CMK (cell line): ENCODE measurements at regions not wholly inside any gene's neighbourhood (a gene's known extent, or its start where the extent isn't known, plus 50 kb on each side); places are given as distances from the start of the nearest gene placed in this dataset.

Experiments used
- DNase-seq: peaks from one replicate; pipeline ENCODE4 v3.0.0-alpha.2; 2010; ENCODE audit warnings: low read depth

DNA sequence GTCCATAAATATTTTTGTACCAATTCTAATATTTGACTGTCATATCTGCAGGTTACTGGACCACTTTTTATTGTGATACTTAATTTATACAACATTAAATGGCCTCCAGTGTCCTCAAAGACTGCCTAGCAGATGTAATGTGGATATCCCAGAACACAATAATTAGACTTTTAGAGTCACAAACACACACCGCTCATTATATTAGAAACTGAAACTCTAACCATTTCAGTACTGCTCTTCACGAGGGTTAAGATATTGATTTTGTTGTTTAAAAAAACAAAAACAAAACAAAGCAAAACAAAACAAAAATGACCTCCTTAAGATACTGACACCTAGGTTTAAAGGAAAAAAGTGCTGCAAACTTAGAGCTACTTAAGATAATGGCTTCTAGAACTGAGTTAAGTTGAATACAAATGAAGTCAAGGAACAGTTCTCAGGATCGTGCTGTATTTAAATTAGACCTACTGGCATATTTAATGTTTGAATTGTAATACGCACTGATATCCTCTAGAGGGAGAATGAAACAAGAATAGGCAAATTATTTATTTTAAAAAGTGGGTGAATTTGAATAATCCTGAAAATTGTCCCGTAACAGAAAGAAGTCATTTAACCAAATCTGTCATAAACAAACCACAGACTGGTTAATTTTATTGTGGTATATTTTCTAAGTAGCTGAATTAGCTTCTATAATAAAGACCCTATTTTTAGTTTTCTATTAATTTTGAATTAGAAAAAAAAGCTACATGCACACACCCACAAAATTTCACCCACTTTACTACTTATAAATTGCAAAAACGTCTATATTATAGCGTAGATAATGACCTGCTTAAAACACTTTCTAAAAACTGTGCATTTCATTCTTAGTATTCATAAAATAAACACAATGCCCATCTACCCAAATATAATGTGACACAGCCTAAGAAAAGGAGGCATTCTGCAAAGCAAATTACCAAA lies 395.2 kb upstream of the DCN start:
- no peak for DNase-seq

DNA sequence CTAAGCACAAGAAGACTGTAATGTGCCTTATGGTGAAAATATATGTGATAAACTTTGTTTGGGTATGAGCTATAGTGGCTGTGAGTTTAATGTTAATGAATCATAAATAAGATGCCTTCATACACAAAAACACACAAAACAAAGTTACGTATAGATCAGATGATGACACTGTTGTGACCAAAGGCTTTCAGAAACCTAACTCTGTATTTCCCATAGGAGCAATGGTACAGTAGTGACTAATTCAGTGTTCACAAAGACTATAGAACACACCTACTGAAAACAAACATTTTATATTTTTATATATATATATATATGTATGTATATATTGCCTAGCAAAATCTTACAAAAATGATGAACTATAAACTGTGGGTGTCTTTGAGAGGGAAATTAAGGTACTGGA lies 393.8 kb upstream of the DCN start:
- DNase-seq, result no peak

DNA sequence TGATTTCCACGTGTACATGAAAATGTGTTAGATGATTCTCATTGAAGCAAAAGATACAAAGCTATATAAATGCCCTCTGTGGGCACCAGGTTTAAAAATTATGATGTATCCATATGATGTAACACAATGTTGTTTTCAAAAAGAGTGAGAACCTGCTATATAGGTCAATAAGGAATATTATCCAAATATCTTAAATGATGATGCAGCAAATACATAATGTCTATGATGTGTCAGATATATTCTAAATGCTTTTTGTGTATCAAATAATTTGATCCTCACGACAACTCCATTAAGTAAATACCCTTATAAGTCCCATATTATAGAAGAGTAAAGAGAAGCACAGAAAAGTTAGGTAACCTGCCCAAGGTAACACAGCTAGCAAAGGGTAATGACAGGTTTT lies 393.0 kb upstream of the DCN start:
- no peak for DNase-seq

DNA sequence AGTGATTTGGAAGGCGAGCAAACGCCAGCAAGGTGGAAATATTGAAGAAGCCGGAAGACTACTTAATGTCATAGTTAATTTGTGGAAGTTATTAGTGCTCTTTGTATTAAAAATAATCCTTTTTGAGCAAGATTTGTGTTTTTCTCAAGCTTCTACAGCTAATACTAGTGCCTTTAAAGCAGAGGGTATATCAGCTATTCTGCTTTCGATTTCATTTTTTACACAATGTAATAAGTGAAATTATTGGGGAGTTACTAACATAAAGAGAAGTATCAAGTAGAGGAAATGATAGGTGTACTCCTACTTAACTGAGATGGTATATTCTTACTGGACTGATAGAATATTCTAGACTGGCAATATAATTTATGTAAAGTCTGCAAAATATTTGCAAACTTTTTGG lies 392.4 kb upstream of the DCN start:
- DNase-seq, result no peak

DNA sequence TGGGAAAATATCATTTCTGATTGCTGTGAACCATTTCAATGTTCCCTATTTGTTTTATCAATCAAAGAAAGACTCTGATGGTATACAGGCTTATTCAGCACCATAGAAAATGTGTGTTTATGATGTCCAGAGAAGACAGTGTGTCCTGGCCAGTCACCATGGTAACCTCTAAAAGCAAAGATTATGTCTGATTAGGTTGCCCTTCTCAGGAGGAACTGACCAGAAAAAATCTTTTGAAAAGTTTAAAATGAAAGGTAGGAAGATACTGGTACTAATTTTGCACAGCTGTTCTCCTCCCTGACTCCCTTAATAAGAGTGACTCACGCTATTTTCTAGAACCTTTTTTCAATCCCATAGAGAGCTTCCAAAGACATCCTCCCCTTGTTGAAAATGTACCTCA lies 391.8 kb upstream of the DCN start:
- no peak for DNase-seq

DNA sequence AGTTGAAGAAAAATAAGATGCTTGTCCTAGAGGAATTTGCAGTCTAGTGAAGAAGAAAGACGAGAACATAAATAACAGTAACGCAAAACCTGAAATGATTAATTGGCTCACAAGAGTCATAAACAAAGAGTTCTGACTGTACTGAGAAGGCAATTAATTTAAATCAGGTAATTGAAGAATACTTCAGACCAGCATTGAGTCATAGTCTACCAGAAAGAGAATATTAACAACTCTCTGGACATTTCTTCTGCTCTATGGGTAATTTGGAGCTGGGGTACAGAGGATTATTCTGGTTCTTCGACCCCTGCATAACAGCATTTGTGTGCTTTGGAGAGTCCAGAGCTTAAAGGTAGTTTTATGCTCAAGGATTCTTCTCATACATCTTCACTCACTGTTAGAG lies 390.3 kb upstream of the DCN start:
- DNase-seq, result no peak

DNA sequence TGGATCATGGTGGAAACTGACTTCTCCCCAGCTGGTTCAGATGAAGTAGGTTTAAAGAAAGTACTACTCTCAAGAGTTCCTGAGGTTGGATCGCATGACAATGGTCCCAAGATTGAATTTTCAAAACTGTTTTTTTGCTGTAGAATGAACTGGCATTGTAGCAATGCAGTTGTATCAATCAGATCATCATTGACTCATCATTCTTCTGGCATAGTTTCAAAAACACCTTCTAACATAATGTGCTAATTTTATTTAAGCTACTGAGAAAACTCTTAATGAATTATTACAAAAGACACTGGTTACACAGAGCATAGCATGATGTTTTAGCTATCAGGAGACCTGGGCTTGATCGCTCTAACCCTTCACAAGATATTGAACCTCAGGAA lies 384.5 kb upstream of the DCN start:
- DNase-seq, result no peak

DNA sequence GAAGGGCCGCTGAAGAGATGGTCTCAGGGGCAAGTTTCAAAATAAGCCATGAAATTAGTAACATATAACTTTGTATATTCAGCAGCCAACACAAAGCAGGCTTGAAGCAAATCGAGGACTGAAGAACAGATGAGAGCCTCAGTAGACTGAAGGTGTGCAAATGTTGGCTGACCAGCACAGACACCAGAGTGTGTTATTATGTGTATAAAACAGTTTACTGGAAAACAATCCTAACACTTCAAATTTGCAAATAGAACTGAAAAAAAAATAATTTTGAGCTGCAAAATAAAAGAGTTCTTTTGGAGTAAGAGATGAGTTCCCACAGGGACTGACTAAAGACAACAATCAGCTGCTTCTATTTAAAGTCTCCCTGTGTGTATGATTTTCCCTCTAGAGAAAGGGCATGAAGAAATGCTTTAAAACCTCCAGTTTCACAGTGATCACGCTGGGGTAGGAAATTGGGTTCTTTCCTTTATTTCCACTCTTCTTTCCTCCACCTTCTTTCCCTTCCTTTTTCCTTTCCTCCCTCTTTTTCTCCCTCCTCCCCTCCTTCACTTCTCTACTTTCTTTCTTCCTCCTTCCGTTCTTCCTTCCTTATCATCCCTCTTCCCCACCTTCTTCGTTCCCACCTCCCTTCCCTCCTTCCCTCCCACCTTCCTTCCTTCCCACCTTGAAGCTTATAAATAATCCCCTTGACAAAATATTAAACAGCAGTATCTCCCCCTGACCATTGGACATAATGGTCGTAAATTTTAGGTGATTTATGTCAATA lies 383.9 kb upstream of the DCN start:
- DNase-seq, result no peak

DNA sequence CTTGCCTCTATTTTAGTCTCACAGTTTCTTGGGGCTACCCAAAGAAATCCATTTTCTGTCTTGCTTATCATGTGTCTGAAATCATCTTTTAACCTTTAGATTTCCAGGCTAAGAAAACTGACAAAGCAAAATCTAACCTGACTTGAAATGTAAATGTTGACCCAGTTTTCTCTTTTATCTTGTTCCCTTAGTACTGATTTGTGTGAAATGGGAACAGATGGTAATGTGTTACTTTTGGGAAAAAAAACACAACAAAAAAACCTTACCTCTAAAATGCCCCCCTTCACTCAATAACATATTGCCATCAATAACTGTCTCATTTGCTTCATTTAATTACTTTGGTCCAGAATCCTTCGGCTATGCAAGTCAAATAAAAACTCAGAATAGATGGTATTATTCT lies 383.2 kb upstream of the DCN start:
- no peak for DNase-seq

DNA sequence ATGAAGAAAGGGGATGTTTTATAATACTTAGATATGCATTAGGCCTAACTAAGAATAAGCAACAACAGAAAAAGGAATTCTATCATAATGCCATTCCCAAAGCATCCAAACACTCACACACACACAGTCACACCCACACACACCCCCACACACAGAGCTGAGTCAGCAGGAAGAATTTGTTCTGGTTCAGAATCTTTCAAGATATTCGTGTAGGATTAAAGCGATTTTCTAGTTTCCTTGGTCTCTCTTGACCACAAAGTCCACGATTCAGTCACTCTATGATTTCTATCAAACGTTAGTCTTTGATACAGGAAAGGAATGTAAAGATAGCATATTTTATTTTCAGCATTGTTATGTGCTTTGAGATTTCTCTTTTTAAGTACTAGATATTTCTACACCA lies 382.6 kb upstream of the DCN start:
- no peak for DNase-seq

DNA sequence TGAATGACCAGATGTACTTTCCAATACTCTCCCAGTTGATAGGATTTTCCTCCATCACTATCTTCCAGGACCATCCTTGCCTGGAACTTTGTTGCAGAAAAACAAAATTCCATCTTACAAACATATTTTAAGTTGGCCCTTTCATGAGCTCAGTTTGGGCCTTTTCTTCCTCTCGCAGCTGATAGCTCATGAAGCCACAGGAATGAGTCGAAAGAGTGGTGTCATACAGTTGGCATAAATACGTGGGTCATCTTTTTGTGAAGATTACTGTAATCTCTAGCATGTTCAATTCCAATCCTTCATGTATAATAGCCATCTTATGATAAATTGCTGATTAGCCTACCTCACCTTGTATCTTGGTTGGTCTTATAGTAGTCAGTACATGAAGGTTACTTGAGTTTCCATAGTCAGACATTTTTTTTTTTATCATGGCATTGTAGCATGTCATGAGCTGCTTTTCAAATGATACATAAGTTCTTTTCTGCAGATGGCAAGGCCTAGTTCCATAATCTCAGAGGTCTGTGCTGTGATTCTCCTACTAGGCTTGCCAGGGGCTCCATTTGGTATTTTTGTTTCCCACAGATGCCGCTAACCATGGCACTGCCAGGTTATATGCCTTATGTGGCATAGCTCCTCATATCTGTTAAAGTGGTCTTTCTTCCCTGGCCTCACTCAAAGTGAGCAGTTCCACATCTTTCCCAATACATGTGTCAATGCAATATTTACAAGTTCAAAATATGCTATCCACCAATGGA lies 380.6 kb upstream of the DCN start:
- DNase-seq, result no peak

DNA sequence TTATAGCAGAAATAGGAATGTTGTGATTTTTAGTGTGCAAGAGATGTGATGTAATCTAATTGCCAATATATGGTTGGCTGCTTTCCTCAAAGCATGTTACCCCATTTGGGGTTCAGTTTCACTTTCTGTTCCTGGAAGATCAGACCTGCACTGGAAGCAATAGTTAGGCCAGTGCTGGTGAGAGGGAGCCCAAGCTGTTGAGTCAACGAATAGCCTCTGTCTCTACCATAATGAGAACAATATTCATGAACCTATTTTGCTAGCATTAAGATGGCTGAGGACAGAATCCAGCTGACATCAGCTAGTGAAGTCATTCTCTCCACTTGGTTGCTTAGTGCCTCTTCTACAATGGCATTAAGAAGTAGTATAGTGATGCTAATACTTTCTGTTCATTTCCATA lies 379.9 kb upstream of the DCN start:
- no peak for DNase-seq

DNA sequence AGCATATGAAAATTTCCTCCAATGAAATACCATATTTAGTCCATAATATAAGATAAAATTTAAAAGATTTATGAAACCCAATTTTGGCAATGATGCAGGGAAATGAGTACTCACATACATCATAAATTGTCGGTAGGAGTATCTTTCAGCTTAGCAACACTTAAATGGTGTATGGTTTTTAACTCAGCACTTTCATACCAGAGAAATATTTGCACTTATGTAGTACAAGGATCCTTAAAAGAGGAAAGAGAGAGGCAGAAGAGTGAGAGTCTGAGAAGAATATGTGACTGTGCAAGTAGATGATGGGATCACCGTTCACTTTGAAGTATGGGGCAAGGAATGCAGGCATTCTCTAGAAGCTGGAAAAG lies 379.3 kb upstream of the DCN start:
- DNase-seq, result no peak

DNA sequence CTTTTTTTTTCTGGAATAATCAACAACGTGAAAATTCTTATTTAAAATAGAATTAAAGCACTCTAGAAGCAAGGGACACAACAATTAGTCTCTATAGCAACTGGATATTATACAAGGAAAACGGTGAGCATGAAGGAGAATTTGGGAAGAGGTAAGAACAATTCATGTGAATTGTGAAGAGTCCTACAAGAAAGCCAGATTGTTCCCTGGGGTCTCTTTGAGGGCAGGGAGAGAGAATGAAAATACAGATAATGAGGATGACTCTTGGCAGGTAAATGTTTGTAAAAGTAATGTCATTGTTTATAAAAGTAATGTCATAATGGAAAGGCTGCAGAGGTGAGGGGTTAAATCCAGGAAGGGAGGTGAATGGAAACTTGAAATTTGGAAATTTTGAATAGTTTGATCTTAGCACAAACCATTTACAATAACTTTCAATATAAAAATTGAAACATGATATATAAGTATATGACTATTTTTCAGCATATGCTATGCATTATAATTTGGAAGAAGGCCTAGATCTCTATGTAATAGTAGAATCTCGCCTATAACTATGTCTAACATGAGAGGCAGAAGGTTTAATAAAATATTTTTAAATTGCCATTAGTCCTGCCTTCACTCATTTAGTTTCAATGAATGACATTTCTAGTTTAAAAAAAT lies 378.8 kb upstream of the DCN start:
- no peak for DNase-seq

DNA sequence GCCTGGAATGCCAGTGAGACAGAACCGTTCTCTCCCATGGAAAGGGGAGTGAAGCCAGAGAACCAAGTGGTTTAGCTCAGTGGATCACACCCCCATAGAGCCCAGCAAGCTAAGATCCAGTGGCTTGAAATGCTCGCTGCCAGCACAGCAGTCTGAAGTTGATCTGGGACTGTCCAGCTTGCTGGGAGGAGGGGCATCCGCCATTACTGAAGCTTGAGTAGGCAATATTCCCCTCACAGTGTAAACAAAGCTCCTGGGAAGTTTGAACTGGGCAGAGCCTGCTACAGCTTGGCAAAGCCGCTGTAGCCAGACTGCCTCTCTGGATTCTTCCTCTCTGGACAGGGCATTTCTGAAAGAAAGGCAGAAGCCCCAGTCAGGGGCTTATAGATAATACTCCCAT lies 374.3 kb upstream of the DCN start:
- DNase-seq, result no peak

DNA sequence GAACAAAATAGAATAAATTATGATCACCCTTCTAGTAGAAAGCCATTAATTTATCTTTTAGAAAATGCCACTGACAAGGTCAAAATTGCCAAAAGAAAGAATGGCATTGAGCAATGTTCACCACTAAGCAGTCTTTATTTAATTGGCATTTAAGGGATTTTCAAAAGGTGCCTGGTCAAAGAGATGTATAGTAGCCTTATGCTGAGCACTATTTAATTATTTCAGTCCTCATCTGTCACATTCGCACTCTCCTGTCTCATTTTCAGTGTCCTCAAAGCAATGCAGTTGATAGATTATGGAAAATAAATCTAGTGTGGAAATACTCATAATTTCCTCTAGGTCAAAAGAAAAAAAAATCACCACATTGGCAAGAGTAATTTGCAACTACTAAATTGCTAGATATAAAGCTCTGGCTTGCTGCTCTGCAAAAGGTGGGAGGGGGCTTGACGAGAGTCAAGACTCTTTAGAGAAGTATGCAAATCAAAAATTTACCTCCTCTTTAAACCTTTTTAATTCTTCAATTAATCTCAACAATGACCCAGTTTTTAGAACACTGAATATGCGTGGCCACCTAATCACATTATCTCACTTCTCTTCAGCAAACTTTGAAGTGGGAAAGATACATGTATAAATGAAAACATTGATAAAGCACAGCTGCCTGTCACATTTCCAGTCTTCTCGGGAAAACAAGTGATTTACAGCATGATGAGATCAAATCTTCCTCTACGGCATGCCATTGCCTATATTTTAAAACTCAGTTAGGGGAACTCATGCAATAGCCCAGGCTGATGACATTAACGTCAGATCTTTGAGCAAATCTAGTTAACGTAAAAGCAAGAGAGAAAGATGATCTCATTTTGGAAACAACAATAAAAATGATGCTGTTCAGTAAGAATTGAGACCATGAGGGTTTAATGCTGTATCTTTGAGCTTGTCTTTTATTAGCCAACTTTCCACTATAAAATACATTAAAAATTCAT lies 373.1 kb upstream of the DCN start:
- DNase-seq, result no peak

DNA sequence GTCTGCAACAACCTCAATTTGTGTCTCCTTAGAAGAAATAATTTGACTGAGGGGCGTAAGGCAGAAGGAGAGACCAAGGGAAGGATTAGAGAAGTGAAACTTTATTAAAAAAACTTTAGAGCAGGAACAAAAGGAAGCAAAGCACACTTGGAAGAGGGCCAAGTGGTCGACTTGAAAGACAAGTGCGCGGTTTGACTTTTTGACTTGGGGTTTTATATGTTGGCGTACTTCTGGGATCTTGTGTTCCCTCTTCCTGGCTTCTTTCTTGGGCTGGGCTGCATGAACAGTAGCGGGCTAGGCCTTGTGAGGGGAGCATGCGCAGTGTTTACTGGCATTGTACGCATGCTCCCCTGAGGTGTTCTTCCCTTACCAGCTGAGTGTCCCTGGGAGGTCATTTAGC lies 369.3 kb upstream of the DCN start:
- DNase-seq, result no peak

DNA sequence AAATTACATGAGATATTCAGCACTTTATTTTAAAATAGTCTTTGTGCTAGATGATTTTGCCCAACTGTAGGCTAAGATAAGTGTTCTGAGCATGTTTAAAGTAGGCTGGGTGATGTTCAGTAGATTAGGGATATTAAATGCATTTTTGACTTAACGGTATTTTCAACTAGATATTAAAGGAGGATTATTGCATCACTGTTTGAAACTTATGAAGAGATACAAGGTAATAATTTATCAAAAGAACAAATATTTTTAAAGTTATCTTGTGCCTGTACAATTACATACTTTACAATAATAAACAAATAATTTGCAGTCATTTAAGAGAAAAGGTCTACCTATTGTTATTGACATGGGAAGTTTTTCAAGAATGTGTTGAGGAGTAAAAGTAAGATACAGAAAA lies 368.6 kb upstream of the DCN start:
- no peak for DNase-seq

DNA sequence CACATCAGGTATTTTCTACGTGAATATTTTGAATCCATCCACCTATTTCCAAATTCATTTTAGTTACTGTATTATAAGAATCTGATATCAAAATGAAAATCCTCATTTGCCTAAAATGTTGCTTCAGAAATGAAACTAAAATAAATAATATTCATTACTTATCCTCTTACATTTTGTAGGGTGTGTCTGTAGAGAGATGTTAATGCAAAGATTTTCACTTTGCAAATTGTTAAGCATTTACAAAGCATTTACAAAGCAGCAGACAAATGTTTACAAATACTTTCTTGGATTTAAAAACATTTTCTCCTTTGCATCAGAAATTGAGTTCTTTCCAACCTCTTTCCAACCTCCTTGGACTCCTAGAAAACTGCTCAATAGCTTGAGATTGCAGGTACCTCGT lies 360.0 kb upstream of the DCN start:
- no peak for DNase-seq

DNA sequence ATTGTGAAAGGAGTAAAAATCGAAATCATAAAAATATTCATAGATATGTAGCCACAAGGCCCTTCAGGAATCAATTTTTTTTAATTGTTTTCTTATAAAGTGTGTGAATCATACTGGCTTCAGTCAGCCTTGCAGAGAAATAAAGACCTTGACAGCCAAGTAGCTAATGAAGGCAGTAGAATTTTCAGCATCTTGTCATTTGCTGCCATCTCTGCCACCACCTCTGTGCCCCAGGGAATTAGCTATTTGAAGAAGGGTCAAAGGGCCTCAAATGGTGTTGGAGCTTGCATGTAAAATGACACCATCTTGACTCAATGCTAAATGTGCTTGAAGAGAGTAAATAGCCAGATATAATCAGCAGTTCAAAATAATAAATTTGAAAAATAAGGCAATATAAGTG lies 359.4 kb upstream of the DCN start:
- no peak for DNase-seq

DNA sequence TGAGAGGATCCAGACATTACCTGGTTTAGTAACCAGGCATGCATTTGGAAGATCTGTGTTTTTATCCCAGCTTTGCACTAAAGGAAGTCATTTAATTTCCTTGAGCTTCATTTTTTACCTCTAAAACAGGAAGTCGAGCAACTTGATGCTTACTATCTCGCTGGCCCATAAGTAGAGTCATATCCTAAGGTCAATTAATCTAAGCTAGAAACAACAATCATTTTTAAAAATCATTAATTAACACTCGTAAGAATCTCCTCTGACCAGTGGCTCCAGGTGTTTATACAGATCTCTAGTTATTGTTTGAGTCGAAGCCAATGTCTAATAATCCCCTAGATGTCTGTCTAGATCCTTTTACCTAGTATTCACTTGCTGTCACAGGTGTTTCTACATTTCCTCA lies 355.8 kb upstream of the DCN start:
- DNase-seq, result no peak
